ENCODE measurements at regions not wholly inside any gene's neighbourhood (a gene's known extent, or its start where the extent isn't known, plus 50 kb on each side); places are given as distances from the start of the nearest gene placed in this dataset.
"Not testable (repeated sequence)": the region's sequence is repeated elsewhere in the genome, so short reads cannot be mapped to it uniquely, and the experiment has no call there.

DNA sequence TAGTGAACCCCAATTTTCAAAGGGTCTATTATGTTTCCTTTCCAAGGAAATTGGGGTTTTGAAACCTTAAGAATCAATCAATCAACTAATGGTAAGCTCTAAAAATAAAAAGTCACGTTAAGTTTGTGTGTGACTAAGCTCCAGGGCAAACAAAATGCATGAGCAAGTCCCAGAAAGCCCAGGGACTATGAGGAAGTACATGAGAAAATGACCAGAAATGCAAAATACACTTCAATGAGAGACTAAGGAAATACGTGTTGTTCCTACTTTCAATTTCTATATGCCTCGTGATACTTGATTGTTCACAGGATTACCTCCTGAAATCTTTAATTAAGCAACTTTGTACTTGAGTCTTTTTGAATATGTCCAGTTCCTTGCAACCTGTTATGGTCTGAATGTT lies 684.4 kb upstream of the SYT4 start:
- no peak for DNase-seq (ENCODE audit: low read depth, low spot score)

DNA sequence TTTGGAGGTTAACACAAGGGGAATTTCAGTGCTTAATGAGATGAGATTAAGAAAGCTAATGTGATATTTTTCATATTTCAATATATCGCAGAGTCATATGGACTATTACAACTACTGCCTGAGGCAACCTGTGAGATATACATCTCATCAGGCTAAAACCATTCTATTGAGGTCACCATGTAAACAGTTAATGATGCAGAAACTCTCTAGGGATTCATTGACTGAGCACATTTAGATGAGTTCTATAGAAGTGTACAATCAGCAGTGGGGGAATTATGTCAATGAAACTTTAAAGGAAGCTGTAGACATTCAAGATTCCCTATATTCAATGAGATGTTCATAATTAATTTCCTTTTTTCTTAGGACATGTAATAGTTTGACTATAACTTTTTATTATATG lies 687.4 kb upstream of the SYT4 start:
- DNase-seq (ENCODE audit: low read depth, low spot score), result no peak

DNA sequence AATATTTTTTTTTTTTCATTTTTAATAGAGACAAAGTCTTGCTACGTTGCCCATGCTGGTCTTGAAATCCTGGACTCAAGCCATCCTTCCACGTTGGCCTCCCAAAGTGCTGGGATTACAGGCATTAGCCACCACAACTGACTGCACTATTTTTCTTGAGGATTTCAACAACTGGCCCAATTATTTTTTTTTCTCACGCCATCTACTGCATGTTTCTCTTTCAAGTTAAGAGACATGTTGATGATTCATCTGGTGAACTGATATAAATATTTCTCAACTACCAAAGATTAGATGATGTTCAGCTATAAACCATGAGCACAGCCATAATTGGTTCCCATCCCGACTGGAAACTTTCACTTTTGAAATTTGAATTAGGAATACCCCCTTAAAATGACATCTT lies 688.4 kb upstream of the SYT4 start:
- no peak for DNase-seq (ENCODE audit: low read depth, low spot score)

GRCh38 chr18:43970656-43971055 lies 693.4 kb upstream of the SYT4 start:
- no peak for DNase-seq (ENCODE audit: low read depth, low spot score)

DNA sequence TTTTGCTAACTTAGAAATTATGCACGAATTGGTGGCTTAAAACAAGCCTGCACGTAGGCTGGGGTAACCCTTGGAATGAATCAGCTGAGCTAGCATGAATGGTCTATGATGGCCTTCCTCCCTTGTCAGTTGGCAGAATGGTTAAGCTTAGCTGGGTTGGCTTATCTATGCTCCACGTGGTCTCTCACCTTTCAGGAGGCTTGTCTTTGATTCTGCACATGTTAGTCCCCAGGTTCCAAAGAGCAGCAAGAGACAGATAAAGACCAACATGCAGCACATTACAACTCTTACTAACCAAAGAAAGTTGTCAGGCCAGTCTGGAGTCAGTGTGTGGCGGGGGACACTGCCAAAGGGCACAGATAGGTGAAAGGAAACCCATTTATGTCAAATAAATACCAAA lies 700.9 kb upstream of the SYT4 start:
- DNase-seq (ENCODE audit: low read depth, low spot score), result no peak

GRCh38 chr18:43982582-43982981 lies 698.1 kb upstream of the SETBP1 start:
- no peak for DNase-seq (ENCODE audit: low read depth, low spot score)

GRCh38 chr18:43987061-43987460 lies 693.6 kb upstream of the SETBP1 start:
- not testable (repeated sequence) for DNase-seq (ENCODE audit: low read depth, low spot score)

DNA sequence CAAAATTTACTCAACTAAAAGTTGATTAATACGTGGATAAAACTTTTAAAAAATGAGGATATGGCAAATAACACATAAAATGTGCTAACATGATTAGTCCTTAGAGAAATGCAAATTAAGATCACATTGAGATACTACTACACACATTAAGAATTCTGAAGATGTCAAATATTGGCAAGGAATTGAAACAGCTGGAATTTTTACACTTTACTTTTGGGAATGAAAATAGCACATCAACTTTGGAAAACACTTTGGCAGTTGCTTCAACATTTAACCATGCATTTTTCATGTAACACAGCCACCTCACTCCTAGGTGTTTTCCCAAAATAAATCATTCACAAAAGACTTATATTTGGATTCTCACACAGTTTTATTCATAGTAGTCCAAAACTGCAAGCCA lies 687.9 kb upstream of the SETBP1 start:
- no peak for DNase-seq (ENCODE audit: low read depth, low spot score)

- DNase-seq (ENCODE audit: low read depth, low spot score), result no peak
Measured at GRCh38 chr18:43994381-43994780, 686.3 kb upstream of the SETBP1 start.

DNA sequence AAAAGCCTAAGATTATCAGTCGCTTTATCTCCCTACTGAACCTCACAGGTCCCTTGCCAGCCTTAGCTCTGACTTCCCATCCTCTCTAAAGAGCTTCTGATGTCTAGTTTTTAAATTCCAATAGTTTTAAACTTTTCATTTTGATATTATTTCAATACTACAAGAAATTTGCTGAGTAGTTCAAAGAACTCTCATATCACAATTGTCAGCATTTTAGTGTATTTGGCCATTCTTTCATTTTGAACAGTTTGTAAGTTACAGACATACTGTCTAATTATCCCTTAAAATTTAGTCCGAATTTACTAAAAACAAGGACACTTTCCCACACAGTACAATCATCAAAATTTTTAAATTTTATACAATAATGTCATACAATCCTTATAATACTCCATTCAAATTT lies 666.8 kb upstream of the SETBP1 start:
- DNase-seq (ENCODE audit: low read depth, low spot score), result no peak

DNA sequence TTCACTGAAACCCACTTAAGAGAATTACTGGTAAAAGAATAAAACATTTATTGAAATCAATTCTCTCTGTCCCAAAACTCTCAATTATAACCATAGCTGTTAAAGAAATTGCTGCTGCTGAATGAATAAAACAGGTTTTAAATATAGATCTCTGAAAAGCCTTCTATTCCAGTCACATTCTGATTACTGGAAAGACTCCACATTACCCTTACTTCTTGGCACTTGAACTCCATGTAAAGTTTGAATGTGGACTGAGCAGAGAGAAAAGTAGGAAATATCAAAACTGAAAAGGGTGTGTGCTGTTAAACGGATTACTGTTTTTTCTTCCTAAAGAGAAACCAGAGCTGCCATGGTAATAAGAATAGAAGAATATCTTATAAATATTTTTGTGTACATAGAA lies 655.3 kb upstream of the SETBP1 start:
- no peak for DNase-seq (ENCODE audit: low read depth, low spot score)

DNA sequence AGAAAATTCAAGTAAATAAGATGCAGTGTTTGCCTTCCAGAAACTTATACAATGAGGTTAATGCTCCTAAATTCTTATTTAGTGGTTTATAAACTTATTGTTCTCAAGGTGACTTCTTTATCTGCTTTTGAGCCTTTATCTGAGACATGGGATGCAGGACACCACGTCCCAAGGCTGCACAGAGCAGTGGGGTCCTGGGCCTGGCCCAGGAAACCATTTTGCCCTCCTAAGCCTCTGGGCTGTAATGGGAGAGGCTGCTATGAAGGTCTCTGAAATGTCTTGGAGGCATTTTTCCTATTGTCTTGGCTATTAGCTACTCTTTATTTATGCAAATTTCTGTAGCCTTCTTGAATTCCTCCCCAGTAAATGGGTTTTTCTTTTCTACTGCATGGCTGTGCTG lies 652.6 kb upstream of the SETBP1 start:
- no peak for DNase-seq (ENCODE audit: low read depth, low spot score)

DNA sequence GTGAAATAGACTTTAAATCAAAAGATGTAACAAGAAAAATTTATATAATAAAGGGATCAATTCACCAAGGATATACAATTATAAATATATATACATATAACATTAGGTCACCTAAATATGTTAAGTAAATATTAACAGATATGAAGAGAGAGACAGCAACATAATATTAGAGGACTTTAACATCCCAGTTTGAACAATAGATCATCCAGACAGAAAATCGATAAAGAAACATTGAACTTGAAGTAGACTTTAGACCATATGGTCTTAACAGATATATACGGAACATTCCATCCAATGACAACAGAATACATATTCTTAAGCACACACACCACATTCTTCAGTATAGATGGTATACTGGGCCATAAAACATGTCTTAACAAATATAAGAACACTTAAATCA lies 649.6 kb upstream of the SETBP1 start:
- no peak for DNase-seq (ENCODE audit: low read depth, low spot score)

GRCh38 chr18:44033144-44033701 lies 647.5 kb upstream of the SETBP1 start:
- DNase-seq (ENCODE audit: low read depth, low spot score), result no peak

DNA sequence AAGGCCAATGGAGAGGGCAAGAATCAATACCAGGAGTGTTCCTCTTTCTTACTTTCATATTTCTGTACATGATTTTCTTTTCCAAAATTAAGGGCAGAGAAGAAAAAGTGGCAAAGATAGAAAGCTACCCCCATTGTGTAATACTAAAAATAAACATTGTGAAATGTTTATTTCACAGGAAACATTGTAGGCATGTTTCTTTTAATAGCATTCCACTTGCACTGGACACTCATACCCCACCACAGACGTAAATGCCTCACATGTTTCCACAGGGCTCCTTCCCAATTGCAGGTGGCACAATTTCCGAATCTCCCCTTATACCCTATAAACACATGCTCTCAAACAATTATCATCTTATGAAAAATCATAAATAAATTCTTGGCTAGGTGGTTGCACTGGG lies 645.1 kb upstream of the SETBP1 start:
- DNase-seq (ENCODE audit: low read depth, low spot score), result no peak

DNA sequence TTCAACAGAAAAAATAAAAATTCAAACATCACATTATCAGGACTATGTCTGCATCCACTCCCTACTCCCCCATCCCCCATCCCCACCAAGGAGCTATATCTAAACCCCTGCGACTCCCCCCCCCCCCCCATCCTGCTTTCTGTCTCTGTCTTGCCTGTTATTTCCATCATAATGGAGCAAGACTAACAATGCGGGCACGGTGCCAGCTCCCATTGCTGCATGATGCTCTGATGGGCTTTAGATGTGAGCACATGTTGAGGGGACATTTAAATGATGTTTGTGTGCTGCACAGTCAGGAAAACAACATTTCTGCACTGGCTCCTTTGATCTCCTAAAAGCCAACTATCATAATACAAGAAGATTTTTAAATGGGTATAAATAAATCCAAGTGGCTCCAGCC lies 644.2 kb upstream of the SETBP1 start:
- no peak for DNase-seq (ENCODE audit: low read depth, low spot score)

- DNase-seq (ENCODE audit: low read depth, low spot score), result no peak
Measured at GRCh38 chr18:44039216-44039615, 641.5 kb upstream of the SETBP1 start.

GRCh38 chr18:44039826-44040225 lies 640.9 kb upstream of the SETBP1 start:
- no peak for DNase-seq (ENCODE audit: low read depth, low spot score)

GRCh38 chr18:44041553-44041952 lies 639.1 kb upstream of the SETBP1 start:
- no peak for DNase-seq (ENCODE audit: low read depth, low spot score)

GRCh38 chr18:44041961-44042360 lies 638.7 kb upstream of the SETBP1 start:
- no peak for DNase-seq (ENCODE audit: low read depth, low spot score)

- no peak for DNase-seq (ENCODE audit: low read depth, low spot score)
Measured at GRCh38 chr18:44046376-44046975, 634.2 kb upstream of the SETBP1 start.

DNA sequence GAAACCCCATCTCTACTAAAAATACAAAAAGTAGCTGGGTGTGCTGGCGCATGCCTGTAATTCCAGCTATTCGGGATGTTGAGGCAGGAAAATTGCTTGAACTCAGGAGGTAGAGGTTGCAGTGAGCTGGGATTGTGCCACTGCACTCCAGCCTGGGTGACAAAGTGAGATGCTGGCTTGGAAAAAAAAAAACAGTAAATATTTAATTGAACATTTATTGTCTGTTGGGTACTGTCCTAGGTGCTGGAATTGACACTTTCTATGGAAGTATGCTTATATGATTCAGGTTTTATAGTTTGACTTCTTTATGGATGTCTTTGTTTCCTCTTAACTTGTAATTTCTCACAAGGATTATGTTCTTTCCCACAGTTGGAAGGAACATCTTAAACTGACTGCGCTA lies 633.1 kb upstream of the SETBP1 start:
- DNase-seq (ENCODE audit: low read depth, low spot score), result no peak

DNA sequence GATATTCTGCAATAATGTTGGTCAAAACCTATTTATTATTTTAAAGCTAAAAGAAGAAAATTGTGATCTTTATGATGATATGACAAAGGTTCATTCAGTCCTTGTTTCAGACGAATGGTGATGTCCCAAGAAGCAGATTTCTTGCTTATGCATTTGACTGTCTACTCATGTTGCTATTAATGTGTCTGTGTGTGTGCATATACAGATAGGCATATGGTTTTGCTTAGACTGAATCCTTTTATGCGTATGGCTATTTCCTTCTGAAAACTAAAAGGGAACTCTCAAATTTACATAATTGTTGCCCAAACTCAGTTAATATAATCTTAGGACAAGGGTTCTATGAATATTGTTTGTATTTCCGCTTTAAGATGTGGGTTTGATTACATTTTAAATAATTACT lies 632.3 kb upstream of the SETBP1 start:
- DNase-seq (ENCODE audit: low read depth, low spot score), result no peak

- no peak for DNase-seq (ENCODE audit: low read depth, low spot score)
Measured at GRCh38 chr18:44048846-44049245, 631.8 kb upstream of the SETBP1 start.
